NCI-H774 (cell line): ENCODE measurements at regions not wholly inside any gene's neighbourhood (a gene's known extent, or its start where the extent isn't known, plus 50 kb on each side); places are given as distances from the start of the nearest gene placed in this dataset.
A peak's percentile ranks its signal among the peaks of the same experiment; 100 is the strongest.

Experiments
- DNase-seq: peaks from one replicate; lab custom pipeline; 2025; lab: John Stamatoyannopoulos, UW

- DNase-seq, result no peak
Observed at GRCh38 chr12:98146487-98146886, 368.9 kb upstream of the TMPO start.

GRCh38 chr12:98149270-98149669 lies 366.1 kb upstream of the TMPO start:
- DNase-seq, result no peak

DNA sequence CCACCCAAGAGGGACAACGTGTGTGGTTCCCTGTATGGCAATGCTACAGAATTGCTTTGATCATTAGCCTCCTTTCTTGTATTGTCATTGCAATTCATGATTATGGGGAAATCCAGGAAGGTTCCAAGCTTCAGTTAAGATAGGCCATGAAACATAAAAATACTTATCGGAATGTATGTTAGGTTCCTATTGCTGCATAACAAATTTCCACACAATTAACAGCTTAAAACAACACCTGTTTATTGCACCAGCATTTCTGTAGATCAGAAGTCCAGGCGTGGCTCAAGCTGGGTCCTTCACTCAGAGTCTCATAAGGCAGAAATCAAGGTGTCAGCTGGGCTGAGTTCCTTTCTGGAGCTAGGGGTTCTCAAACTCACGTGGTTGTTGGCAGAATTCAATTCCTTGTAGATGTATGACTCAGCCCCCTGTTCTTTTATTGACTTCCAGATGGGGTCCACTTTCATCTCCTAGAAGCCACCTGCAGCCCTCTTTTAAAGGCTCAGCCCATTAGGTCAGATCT lies 365.6 kb upstream of the TMPO start:
- DNase-seq, result no peak

DNA sequence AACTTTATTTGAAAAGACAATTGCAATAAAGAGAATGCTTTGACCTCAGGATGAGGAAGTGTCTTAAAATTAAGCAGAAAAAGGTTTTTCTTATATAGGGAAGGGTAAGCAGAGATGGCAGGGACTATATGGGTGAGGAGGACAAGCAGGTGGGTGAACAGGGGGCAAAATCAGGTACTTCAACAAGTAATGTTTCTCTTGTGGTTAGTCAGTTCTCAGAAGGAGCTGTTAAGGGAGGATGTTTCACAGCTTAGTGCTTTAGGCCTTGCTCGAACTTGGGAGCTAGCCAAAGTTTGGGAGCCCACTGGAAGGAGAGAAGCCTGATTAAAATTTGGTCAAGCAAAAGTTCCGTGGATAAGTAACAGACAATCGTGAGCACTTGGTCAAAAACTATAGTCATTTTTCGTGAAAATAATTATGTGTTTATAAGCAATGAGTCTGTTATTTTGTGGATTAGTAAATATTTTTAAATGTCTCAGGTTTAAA lies 364.2 kb upstream of the TMPO start:
- no peak for DNase-seq

GRCh38 chr12:98151984-98152383 lies 363.4 kb upstream of the TMPO start:
- DNase-seq, result no peak

GRCh38 chr12:98154850-98155249 lies 360.5 kb upstream of the TMPO start:
- peak; percentile 36 for DNase-seq

DNA sequence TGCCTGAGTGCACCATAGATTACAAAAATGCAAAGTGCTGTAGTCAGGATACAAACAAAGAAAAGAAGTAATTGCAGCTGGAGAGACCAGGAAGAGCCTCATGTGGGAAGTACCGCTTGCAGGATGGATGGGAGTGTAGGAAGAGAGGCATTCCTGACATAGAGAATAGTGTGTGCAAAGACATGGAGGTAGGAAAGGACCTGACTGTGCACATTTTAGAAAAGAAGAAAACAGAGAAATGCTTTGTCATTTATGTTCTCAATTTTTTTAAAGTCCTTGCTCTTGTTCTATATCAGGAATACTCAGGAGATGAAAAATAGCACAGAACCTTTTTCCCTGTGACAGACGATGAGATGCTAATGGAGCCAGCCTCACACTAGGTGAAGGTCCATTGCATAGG lies 358.7 kb upstream of the TMPO start:
- no peak for DNase-seq

DNA sequence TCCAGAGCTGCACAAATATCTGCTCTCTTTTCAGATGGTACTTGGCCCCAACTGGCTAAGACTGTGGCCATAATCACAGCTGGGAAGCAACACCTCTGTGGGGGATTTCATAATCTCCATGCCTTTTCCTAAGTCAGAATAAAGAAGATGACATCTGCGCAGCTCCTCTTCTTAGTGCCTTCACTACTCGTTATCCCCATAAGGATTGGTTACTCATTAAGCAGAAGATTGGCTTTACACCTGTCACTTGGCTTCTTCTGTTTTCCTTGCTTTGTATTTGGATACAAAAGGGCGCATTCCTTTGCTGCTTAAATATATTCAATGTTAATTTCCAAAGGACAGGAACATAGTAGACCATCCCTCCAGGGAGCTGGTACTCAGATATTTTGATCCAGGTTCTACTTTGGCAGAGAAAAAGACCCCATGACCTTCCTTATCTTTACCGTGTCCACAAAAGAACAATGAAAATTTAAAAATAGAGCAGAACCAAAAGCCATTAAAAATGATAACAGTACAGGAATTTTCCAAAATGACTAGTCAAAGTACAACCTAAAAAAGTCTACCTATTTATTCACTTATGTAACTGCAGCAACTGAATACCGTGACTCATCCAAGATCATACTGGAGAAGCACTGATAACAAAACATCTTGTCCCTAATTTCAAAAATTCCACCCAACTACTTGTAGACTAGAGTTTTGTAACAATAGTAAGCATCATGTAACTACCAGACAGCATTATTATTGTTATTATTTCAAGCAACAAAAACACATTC lies 352.3 kb upstream of the TMPO start:
- no peak for DNase-seq

DNA sequence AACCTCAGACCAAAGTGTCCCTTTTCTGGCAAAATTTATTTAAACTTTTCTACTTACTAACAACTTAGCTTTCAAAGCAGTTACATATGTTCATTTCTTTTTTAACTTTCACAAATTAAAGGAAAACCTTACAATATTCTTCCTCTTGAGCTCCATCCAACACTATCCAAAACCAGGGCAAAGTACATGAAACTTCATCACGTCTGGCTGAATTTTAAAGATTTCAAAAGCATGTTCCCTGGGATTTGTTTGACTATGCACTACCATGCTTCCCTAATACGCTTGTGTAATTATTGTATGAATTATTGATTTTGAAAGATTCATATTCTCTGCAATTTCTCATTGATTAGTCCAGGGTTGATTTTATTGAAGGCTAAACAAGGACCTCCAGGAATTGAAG lies 343.1 kb upstream of the TMPO start:
- no peak for DNase-seq

DNA sequence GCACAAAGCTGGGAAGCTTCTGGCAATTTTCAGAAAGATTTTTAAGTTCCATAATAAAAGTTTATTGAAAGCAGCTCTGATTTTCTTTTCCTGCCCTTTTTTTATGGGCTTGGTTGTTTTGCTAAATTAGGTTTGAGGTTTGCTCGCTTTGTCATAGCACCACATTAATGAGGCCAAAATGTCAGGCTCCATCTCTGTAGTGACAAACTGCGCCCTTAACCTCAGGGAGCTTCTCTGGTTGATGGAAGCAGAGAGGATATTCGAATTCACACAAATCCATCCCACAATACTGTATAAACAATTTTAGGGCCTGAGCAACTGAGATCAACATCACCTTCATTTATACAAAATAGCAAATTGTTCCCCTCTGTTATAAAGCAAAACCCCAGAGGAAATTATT lies 342.6 kb upstream of the TMPO start:
- DNase-seq, result no peak

DNA sequence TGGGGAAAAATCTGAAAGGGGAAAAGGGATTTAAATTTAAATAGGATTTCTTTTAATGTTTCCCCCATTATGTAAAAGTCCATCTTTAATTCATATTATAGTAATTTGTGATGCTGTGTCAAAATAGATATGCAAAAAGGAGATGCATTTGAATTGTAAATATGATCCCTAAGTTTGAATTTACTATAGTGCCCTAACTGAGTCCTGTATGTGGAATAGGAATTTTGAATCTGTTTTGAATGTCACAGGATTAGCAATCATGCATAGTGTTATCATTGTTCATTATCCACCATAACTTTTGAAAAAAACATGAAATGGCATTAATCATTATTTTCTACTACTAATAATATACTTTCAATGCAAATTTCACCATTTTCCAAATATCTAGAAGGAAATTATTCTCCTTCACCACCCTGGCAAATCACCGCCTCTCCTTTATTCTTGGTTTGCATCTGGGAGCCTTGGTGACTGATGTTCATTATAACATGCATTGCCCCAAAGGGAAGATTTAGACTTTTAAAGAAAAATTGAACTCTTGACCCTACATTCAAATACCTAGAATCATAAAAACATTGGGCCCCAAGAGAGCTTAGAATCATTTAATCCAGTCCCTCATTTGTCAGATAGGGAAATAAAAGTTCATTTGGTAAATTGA lies 341.5 kb upstream of the TMPO start:
- DNase-seq, result no peak

- no peak for DNase-seq
Observed at GRCh38 chr12:98174428-98174809, 341.0 kb upstream of the TMPO start.

GRCh38 chr12:98178126-98178525 lies 337.3 kb upstream of the TMPO start:
- no peak for DNase-seq

GRCh38 chr12:98179151-98179550 lies 336.2 kb upstream of the TMPO start:
- no peak for DNase-seq

DNA sequence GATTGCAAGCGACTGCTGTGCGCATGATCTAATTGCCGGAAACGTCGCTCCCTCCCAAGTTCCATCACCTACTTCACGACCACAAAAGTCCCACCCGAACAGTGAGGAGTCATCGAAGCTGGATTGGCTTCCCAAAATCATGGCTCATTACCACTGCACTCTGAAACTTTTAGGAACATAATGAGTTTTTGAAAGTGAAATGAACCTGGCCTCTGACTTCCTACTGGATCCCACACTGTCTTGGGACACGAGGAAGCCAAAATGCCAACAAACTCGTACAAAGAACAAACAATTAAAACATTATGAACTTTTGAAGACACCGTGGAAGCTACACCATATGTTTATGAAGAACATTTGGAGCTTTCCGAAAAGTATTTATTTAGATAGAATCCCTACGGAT lies 334.8 kb upstream of the TMPO start:
- DNase-seq, result no peak

DNA sequence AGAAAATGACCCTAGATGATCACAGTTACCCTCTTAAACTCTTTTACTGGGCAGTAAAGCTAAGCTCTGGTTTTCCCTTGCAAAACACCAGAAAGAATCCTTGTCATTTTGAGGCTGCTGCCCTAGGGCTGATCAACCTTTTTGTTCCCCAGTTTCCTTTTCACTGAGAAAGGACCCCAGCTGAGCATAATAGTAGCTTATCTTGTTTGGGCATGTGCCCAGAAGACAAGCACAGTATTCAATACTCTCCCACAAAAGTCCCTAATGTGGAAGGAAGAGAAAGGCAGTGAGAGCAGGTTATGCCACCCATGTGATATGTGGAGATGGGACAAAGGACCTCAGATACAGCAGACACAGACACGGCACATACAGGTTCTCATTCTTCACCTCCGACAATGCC lies 332.6 kb upstream of the TMPO start:
- no peak for DNase-seq

DNA sequence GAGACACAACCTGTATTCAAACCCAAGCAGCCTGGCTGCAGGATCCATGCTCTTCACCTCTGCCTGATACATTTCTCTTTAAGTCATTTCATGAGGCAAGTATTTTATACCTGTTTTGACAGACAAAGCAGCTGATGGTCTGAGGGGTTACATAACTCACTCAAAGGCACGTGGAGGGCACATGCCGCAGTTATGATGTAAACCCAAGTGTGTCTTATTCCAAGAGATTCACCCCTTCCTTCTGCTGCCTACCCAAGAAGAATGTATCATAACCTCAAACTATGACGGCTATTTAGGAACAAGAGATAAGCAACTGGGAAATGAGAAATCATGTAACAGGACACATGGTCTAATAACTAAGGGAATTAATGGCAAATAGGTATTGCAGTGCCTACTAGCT lies 329.8 kb upstream of the TMPO start:
- no peak for DNase-seq

GRCh38 chr12:98188650-98189077 lies 326.7 kb upstream of the TMPO start:
- DNase-seq, result no peak

GRCh38 chr12:98194591-98194990 lies 320.8 kb upstream of the TMPO start:
- no peak for DNase-seq

GRCh38 chr12:98198261-98198982 lies 317.0 kb upstream of the TMPO start:
- DNase-seq, result no peak

GRCh38 chr12:98208816-98209215 lies 306.6 kb upstream of the TMPO start:
- DNase-seq, result no peak

DNA sequence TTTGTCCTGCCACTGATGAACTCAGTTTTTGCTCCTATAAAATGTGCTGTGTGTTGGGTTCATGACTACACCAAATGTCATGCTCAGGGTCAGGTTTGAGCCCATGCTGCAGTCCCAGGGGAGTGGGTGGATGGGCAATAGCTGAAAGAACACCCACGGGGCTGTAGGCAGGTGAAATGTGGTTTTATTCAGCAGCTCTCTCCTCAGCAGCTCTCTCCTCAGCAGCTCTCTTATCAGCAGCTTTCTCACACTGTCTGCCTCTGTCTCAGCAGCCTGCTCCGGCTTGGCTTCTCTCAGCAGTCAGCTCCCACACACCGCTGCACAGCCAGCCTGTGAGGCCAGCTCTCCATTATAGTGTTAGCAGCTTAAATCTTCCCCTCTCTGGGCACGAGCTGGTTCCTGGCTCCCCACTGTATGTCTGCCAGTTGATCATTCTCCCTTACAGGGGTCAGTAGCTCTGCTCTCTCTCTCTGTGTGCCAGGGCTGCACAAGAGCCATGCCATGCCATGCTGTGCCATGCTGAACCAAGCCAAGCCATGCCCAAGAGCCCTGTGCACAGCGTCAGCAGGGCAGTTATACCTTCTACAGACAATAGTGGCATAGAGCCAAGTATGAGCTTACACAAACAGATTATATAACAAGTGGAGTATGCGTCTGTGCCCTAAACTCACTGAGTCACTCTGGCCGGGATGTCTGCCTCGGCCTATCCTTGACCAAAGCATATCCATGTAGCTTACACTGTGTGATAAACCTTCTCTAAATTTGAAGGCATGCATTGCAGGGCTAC lies 303.3 kb upstream of the TMPO start:
- no peak for DNase-seq
